HG02970 (cell line): ENCODE measurements at regions not wholly inside any gene's neighbourhood (a gene's known extent, or its start where the extent isn't known, plus 50 kb on each side); places are given as distances from the start of the nearest gene placed in this dataset.
"Not testable (repeated sequence)": the region's sequence is repeated elsewhere in the genome, so short reads cannot be mapped to it uniquely, and the experiment has no call there.

ENCODE experiments used
- ATAC-seq: cut with Tn5 transposase; IDR thresholded peaks from one replicate; pipeline ENCODE4 v1.9.1; 2021; ENCODE audit warnings: mild to moderate bottlenecking, moderate library complexity, moderate number of reproducible peaks; ENCODE audit not compliant: unreplicated experiment, low FRiP score

- not testable (repeated sequence) for ATAC-seq
Measured at GRCh38 chr17:71874773-71875172, 246.0 kb upstream of the SOX9 start.

- no peak for ATAC-seq
Measured at GRCh38 chr17:71878271-71878670, 242.5 kb upstream of the SOX9 start.

GRCh38 chr17:71878998-71879397 is 241.8 kb upstream of the SOX9 start:
- ATAC-seq = no peak

- ATAC-seq = no peak
Measured at GRCh38 chr17:71881041-71881440, 239.8 kb upstream of the SOX9 start.

GRCh38 chr17:71881581-71881980 is 239.2 kb upstream of the SOX9 start:
- no peak for ATAC-seq

GRCh38 chr17:71883258-71883657 is 237.6 kb upstream of the SOX9 start:
- no peak for ATAC-seq

GRCh38 chr17:71883845-71884244 is 237.0 kb upstream of the SOX9 start:
- no peak for ATAC-seq

GRCh38 chr17:71885662-71886061 is 235.2 kb upstream of the SOX9 start:
- no peak for ATAC-seq

- no peak for ATAC-seq
Measured at GRCh38 chr17:71899317-71899716, 221.5 kb upstream of the SOX9 start.

GRCh38 chr17:71900621-71901229 is 220.1 kb upstream of the SOX9 start:
- no peak for ATAC-seq

- no peak for ATAC-seq
Measured at GRCh38 chr17:71902894-71903506, 217.8 kb upstream of the SOX9 start.

GRCh38 chr17:71905376-71906031 is 215.3 kb upstream of the SOX9 start:
- no peak for ATAC-seq

GRCh38 chr17:71909155-71909554 is 211.7 kb upstream of the SOX9 start:
- ATAC-seq = no peak

GRCh38 chr17:71910002-71910401 is 210.8 kb upstream of the SOX9 start:
- ATAC-seq = no peak

- no peak for ATAC-seq
Measured at GRCh38 chr17:71914042-71914441, 206.8 kb upstream of the SOX9 start.

- no peak for ATAC-seq
Measured at GRCh38 chr17:71914812-71915211, 206.0 kb upstream of the SOX9 start.

GRCh38 chr17:71917715-71918114 is 203.1 kb upstream of the SOX9 start:
- ATAC-seq = no peak

GRCh38 chr17:71919186-71919585 is 201.6 kb upstream of the SOX9 start:
- ATAC-seq = no peak

GRCh38 chr17:71919896-71920295 is 200.9 kb upstream of the SOX9 start:
- ATAC-seq = no peak

- ATAC-seq = no peak
Measured at GRCh38 chr17:71921796-71922195, 199.0 kb upstream of the SOX9 start.

- ATAC-seq = no peak
Measured at GRCh38 chr17:71922439-71922838, 198.4 kb upstream of the SOX9 start.
